GM12892 (cell line): ENCODE measurements at regions not wholly inside any gene's neighbourhood (a gene's known extent, or its start where the extent isn't known, plus 50 kb on each side); places are given as distances from the start of the nearest gene placed in this dataset.

Source experiments
- POLR2A ChIP-seq: IDR thresholded peaks from 2 replicates; pipeline ENCODE4 v1.6.1; 2011; ENCODE audit warnings: low read depth, low read length, control low read depth
- POLR2AphosphoS5 ChIP-seq: IDR thresholded peaks from 2 replicates; pipeline ENCODE4 v1.6.1; 2011; ENCODE audit warnings: low read depth, low read length, control low read depth

DNA sequence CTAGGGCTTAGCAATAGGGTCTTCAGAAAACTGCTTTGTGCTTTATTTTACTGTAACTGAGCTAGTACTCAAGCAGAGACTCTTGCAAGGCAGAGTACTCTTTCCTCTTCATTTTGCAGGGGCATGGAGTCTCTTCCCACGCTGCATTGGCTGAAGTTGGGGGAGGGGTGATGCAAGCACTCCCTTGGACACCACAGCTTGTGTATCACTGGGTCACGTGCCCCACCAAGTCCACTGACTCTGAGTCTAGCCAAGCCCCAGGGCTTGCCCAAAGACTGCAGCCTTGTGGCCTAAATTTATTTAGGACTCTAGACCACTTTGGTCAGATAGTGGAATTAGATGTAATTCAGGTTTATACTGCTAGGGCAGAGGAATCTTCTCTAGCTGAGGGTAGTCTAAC, 1075.0 kb upstream of the ADGRB3 start:
- TF ChIP-seq POLR2AphosphoS5: no peak
- no peak for TF ChIP-seq POLR2A
